ENCODE measurements at regions not wholly inside any gene's neighbourhood (a gene's known extent, or its start where the extent isn't known, plus 50 kb on each side); places are given as distances from the start of the nearest gene placed in this dataset.

DNA sequence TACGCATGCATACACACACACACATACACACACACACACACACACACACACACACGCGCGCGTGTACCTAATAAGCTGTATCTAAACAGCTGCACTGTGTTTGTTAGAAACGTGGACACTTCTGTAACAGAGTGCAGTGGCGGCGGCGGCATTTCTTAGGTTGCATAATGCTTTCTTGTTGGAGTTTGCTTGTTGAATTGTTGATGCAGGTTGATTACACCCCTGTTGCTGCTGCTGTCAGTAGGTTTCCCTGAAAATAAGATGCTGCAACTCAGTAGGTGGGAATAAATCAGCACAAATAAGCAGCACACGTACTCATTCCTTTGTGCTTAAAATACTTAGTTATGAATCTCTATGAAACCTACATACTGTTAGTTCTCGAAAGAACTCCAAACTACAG is 479.2 kb downstream of the LIG4 start:
- H3K36me3 Mint-ChIP-seq = no peaks in the 10 kb centered on the region
- ATAC-seq = no peak
- H3K4me3 Mint-ChIP-seq = no peak overlapping the region
- H3K4me1 Mint-ChIP-seq = no peaks in the 10 kb centered on the region
- no peaks in the 10 kb centered on the region for H3K27me3 Mint-ChIP-seq
- H3K9me3 Mint-ChIP-seq = peaks cover 5% of the 10 kb centered on the region
- no peak overlapping the region for H3K27ac Mint-ChIP-seq

DNA sequence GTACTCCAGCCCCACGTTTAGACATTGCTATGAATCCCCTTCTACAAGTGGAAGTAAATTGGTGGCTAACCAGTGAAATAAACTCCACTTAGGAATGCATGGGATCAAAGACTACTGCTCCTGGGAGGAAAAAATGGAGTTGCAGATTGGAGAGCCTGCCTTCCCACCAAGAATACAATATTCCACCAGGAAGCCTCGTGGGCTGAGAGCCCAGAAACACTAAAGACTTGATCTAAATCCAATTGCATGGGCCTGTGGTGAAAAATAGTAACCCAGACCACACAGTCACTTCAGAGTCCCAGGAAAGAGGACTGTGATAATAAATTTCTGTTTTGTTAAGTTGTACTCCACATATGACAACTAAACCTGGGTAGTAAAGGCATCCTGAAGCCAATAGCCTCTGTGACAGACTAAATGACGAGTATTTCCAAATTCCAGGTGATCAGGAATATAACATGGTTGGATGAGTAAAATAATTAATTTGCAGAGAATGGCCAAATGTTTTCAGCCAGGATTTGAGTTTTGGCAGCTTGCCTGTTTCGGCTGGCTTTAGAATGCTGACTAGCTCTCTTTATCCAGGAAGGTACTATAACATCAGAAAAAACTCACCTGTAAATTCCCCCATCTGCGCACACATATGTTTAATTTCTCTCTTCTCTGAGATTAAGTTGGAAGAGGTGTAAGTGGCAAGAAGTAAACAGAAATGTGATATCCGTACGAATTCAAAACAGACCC is 480.3 kb downstream of the LIG4 start:
- Mint-ChIP-seq H3K4me3 (no peak overlapping the region), H3K27ac (no peak overlapping the region)
- no peak for ATAC-seq

DNA sequence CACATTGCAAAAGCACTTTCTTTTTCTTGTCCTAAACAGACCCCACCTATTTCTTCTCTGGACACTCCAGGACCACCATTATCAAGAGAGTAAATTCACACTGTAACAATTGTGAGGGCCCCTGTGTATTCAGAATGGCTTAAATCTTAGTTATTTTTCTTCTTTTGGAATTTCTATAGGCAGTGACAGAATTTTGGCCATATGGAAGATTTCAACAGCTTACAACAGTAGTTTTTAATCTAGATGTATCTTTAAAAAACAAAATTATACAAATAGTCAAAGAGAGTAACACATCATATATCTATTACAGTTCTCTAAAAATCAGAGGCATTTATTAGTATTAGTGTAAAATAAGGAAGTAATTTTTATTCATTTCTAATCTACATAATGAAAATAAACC is 482.1 kb downstream of the LIG4 start:
- H3K4me3 Mint-ChIP-seq = no peak overlapping the region
- H3K36me3 Mint-ChIP-seq = no peaks in the 10 kb centered on the region
- H3K4me1 Mint-ChIP-seq = no peaks in the 10 kb centered on the region
- no peak overlapping the region for H3K27ac Mint-ChIP-seq
- no peak for ATAC-seq
- H3K27me3 Mint-ChIP-seq = no peaks in the 10 kb centered on the region
- peaks cover 4% of the 10 kb centered on the region for H3K9me3 Mint-ChIP-seq

More for the DNA sequence above, 480.3 kb downstream of the LIG4 start:
- no peaks in the 10 kb centered on the region for H3K27me3 Mint-ChIP-seq
- H3K9me3 Mint-ChIP-seq = peaks cover 5% of the 10 kb centered on the region
- no peaks in the 10 kb centered on the region for H3K36me3 Mint-ChIP-seq
- H3K4me1 Mint-ChIP-seq = no peaks in the 10 kb centered on the region

DNA sequence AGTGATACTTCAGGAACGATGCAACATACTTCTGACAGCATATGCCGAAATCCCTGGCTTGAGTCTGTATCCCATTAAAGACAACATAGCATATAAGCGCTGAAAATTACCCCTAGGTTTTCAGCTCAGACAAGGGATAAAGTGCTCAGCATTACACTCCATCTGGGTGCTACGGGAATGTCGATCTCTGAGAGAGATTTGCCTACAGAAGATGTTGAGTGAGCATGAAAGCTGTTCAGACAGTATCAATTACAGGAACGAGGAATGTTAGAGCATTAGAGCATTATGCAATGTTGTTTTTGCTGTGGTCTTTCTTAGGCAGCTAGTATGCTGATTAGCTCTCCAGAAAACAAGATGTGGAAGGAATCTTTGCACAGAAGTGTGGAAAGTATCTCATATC is 484.5 kb downstream of the LIG4 start:
- H3K27ac Mint-ChIP-seq = no peak overlapping the region
- H3K36me3 Mint-ChIP-seq = no peaks in the 10 kb centered on the region
- no peaks in the 10 kb centered on the region for H3K27me3 Mint-ChIP-seq
- ATAC-seq = no peak
- no peak overlapping the region for H3K4me3 Mint-ChIP-seq
- H3K4me1 Mint-ChIP-seq = no peaks in the 10 kb centered on the region
- H3K9me3 Mint-ChIP-seq = peaks cover 7% of the 10 kb centered on the region

DNA sequence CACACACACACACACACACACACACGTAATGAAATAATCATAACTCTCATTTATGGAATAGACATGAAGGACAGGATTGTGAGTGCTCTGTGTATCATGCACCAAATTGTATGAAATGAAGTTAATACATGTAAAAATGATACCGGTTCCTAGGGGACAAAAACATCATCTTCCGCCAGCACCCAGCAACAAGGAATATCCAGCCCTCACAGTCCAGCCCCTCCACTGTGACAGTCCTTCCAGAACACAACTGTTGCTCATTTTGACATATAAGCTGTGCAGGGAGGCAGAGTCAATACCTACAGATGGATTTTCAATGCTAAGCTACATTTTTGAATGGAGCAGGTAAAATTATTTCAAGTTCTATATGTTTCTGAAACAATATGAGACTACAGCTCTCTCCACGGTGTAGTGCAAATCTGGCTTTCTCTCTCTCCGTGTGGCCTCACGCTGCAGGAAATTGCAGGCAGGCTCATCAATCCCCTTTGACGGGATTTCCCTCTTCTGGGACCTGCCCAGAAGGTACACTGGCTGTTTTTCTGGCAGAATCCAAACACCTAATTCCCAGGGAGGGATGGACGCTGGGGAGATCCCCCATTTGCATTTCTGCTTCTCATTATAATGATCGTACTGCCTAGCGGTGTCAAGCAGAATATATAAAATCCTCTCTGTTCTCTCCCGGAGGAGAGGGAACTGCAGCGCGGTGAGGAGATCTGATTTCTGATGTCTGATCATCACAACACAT is 494.0 kb downstream of the LIG4 start:
- Mint-ChIP-seq H3K27me3 (no peaks in the 10 kb centered on the region), H3K4me1 (no peaks in the 10 kb centered on the region), H3K4me3 (no peak overlapping the region), H3K9me3 (peaks cover 11% of the 10 kb centered on the region), H3K27ac (no peak overlapping the region), H3K36me3 (no peaks in the 10 kb centered on the region)
- ATAC-seq = no peak

DNA sequence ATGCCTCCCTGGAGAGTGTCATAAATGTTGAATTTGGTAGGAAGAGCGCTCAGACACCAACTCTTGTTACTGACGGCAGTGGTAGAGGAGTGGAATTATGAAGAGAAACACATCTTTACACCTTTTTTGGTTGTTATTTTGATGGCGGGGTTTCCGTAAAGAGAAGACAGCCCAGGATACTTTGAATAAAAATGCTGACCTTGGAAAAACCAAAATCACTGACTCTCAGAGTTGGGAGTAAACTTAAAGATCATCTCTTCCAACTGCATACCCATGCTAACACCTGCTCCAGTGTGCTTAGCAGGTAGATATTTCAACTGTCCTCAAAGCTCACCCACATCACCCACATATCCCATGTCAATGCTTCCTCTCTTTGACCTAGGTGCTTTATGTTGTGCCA is 498.6 kb downstream of the LIG4 start:
- H3K27ac Mint-ChIP-seq = no peak overlapping the region
- no peaks in the 10 kb centered on the region for H3K27me3 Mint-ChIP-seq
- H3K4me3 Mint-ChIP-seq = no peak overlapping the region
- H3K9me3 Mint-ChIP-seq = peaks cover 11% of the 10 kb centered on the region
- ATAC-seq = no peak
- no peaks in the 10 kb centered on the region for H3K4me1 Mint-ChIP-seq
- H3K36me3 Mint-ChIP-seq = no peaks in the 10 kb centered on the region

DNA sequence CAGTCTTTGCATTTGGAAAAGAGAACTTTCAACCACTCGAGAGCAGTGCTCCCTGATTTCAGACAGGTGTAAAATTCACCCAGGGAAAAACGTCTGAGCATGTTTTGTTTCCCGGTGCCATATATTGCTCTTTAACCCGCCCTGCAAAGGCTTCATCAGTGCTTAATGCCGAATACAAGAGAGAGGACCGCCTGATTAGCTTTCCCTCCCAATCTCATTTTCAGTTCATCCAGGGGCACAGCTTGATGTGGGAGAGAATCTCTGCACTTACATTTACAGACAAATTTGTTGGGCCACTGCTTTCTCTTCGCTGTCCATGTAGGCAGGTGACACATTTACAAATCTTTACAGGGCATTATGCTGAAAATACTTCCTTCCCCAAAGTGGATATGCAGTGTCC is 499.1 kb downstream of the LIG4 start:
- Mint-ChIP-seq H3K27ac (no peak overlapping the region), H3K36me3 (no peaks in the 10 kb centered on the region), H3K4me3 (no peak overlapping the region), H3K27me3 (no peaks in the 10 kb centered on the region), H3K9me3 (peaks cover 11% of the 10 kb centered on the region), H3K4me1 (no peaks in the 10 kb centered on the region)
- ATAC-seq = no peak

DNA sequence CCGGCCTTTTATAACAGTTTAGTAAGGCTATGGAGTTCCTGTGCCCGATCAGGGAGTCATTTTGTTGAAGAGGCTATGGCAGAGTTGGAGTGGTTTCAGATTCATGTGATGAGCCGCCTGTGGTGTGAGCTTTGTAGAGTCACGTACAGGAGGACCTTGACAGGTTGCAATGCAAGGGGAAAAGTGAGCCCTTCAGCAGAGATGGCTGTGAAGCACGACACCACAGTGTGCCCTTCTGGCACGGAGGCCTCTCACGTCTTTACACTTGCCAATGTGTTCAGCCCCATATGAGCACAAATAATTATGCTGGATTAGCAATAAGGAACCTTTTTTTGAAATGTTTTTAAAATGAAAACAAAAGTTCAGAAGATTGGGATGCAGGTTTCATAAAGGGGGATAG is 499.8 kb downstream of the LIG4 start:
- ATAC-seq = no peak
- H3K27ac Mint-ChIP-seq = no peak overlapping the region
- no peak overlapping the region for H3K4me3 Mint-ChIP-seq
- H3K27me3 Mint-ChIP-seq = no peaks in the 10 kb centered on the region
- no peaks in the 10 kb centered on the region for H3K4me1 Mint-ChIP-seq
- peaks cover 11% of the 10 kb centered on the region for H3K9me3 Mint-ChIP-seq
- no peaks in the 10 kb centered on the region for H3K36me3 Mint-ChIP-seq

DNA sequence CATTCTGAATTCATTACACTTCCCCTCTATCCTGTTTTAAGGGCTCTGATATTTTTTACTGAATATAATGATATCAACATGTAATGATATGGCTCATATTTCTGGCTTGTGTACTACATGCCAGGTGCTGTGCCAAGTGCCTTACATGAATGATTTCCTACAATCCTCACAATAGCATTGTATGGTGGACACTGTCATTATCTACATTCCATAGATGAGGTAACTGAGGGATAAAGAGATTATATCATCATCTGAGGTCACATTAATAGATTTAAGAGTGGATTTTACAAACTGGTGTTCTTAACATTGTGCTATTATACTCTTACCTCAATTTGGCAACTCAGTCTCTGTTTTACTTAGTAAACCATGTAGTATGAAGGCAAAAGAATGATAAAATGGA is 502.0 kb downstream of the LIG4 start:
- no peaks in the 10 kb centered on the region for H3K27me3 Mint-ChIP-seq
- H3K9me3 Mint-ChIP-seq = peaks cover 2% of the 10 kb centered on the region
- no peak overlapping the region for H3K27ac Mint-ChIP-seq
- H3K36me3 Mint-ChIP-seq = no peaks in the 10 kb centered on the region
- H3K4me1 Mint-ChIP-seq = no peaks in the 10 kb centered on the region
- H3K4me3 Mint-ChIP-seq = no peak overlapping the region
- no peak for ATAC-seq

DNA sequence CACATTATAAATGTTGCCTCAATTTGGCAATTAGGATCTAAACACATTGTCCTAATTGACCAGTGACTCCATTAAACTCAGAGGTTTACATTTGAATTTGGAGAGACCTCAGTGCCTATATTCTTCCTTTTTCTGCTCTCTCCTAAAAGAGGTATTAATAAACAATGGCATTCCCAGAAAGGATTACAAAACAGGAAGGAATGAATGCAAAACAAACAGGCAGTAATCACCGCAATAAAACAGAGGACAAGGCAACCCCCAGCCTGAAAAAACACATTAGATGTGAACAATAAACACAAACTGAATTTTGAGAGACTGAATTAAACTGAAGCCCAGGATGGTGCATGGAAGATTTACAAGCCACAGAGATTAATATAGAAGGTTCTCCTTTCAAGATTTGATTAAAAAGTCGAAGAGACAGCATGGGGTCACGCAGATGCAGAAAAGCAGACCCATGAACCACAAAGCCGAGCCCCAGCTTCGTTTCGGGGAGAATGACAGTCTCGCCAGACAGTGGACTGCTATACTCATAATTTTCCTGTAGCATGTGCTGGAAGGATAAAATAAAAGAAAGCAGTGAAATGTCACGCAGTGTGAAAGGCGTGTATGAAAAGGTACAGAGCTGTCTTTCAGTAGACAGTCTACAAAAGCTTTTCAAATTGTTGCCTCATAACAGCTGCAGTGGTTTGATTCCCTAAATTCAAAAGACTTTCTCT is 503.0 kb downstream of the LIG4 start:
- no peak for ATAC-seq
- Mint-ChIP-seq H3K27ac (no peak overlapping the region), H3K36me3 (no peaks in the 10 kb centered on the region), H3K4me3 (no peak overlapping the region), H3K9me3 (peaks cover 2% of the 10 kb centered on the region), H3K4me1 (no peaks in the 10 kb centered on the region), H3K27me3 (no peaks in the 10 kb centered on the region)

DNA sequence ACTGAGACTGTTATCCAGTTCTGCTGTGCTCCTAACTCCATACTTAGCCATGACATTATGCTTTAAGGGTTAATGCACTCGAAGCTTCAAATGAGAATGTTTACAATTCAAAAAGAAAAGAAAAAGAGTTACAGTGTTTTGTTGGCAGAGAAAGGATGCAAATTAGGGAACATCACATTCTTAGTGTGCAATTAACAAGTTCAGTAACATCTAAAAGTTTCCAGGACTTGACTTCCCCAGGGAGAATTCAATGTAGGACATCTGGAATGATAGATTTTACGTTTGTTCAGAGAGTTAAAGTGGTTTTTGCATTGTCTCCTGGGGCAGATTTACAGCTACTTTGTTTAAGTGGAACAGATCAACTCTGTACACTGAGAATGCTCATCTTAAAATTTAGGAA is 525.2 kb downstream of the LIG4 start:
- Mint-ChIP-seq H3K4me3 (no peak overlapping the region), H3K9me3 (peaks cover 11% of the 10 kb centered on the region), H3K27me3 (no peaks in the 10 kb centered on the region), H3K36me3 (no peaks in the 10 kb centered on the region), H3K4me1 (no peaks in the 10 kb centered on the region), H3K27ac (no peak overlapping the region)
- ATAC-seq = no peak

DNA sequence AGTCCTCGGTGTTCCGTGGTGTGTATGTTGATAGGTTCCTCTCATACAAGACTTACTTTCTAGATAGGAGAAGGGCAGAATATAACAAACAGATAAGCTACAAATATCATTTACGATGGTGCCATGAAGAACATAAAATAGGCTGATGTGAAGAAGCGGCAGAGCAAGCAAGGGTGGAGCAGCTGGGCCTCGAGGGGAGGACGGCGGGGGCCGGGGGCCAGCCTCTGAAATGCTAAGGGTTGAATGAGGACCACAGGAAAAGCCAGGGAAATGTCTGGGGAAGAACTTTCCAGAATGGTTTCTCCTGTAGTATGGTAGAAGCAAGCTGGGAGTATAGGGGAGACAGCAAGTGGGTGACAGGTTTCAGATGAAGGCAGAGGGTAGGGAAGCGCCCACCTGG is 529.5 kb downstream of the LIG4 start:
- no peak for ATAC-seq
- peaks cover 9% of the 10 kb centered on the region for H3K9me3 Mint-ChIP-seq
- no peak overlapping the region for H3K27ac Mint-ChIP-seq
- no peaks in the 10 kb centered on the region for H3K36me3 Mint-ChIP-seq
- no peaks in the 10 kb centered on the region for H3K4me1 Mint-ChIP-seq
- H3K27me3 Mint-ChIP-seq = no peaks in the 10 kb centered on the region
- no peak overlapping the region for H3K4me3 Mint-ChIP-seq

DNA sequence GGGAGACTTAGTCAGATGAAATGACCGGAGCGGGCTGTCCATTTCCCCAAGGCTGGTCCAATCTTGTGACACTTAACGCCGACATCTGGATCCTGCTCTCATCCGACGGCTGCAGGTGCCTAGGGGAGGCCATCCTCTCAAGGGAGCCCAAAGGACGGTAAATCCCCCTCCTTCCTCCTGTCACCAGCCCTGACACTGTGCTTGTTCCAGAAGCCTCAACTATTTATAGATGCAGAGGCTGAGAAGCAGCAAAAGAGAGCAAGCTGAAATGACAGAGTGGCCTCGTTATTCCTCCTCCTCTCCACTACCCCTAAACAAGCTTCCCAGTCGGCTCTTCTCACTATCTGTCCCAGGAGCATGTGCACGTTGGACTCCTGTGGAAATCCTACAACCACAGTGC is 533.7 kb downstream of the LIG4 start:
- Mint-ChIP-seq H3K4me3 (no peak overlapping the region), H3K27me3 (no peaks in the 10 kb centered on the region), H3K9me3 (peaks cover 4% of the 10 kb centered on the region), H3K36me3 (no peaks in the 10 kb centered on the region), H3K27ac (no peak overlapping the region), H3K4me1 (no peaks in the 10 kb centered on the region)
- ATAC-seq = no peak

DNA sequence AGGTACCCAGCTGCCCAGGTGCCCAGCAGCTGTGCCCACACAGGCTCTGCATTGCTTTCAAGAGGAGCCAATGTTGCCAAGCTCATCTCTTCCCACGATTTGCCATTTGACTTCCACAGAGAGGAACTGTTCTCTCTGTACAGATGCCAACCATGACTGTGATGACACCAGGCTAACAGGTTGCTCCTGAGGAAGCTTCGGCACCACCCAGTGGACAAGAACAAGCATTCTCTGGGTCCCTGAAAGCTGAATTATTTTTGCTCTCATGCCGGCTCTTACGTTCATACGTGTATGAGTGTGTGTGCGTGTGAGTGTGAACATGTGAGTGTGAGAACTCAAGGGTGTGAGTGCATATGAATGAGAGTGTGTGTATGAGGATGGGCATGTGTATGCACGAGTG is 535.2 kb downstream of the LIG4 start:
- H3K4me1 Mint-ChIP-seq = no peaks in the 10 kb centered on the region
- no peak overlapping the region for H3K4me3 Mint-ChIP-seq
- no peaks in the 10 kb centered on the region for H3K9me3 Mint-ChIP-seq
- no peaks in the 10 kb centered on the region for H3K27me3 Mint-ChIP-seq
- no peaks in the 10 kb centered on the region for H3K36me3 Mint-ChIP-seq
- no peak overlapping the region for H3K27ac Mint-ChIP-seq
- no peak for ATAC-seq

DNA sequence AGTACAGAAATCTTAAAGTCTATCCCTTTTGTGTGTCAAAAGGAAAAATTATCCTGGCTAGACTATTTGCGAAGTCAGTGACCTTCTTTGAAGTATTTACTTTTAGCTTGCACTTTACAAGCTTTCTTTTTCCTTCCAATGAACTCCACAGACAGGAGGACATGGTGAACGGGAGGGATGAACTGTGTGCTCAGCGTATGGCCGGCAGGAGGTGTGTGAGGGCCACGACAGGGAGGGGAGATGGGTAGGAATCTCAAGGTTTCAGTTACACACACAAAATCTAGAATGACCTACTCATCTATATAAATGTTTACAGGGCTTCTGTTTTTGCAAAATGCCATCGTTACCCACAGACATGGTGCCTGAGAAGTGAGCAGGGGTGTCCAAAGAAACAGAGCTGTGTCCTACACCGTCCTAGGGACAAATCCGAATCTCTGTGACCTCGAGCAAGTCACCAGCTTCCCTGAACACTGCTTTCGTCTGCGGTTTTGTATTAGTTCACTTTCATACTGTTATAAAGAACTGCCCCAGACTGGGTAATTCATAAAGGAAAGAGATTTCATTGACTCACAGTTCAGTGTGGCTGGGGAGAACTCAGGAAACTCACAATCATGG is 537.2 kb downstream of the LIG4 start:
- no peaks in the 10 kb centered on the region for H3K27me3 Mint-ChIP-seq
- H3K9me3 Mint-ChIP-seq = no peaks in the 10 kb centered on the region
- H3K4me1 Mint-ChIP-seq = no peaks in the 10 kb centered on the region
- no peak for ATAC-seq
- H3K4me3 Mint-ChIP-seq = no peak overlapping the region
- no peaks in the 10 kb centered on the region for H3K36me3 Mint-ChIP-seq
- no peak overlapping the region for H3K27ac Mint-ChIP-seq
